SK-N-SH (cell line): ENCODE measurements at regions not wholly inside any gene's neighbourhood (a gene's known extent, or its start where the extent isn't known, plus 50 kb on each side); places are given as distances from the start of the nearest gene placed in this dataset.

ENCODE experiments used
- CTCF ChIA-PET: fragments of 300-600, 350-600 bp; formaldehyde crosslinking; extraction: SDS; loops from one replicate; lab custom pipeline; 2021; lab: Yijun Ruan, JAX
- POLR2A ChIA-PET: fragments of 350-600 bp; sonication (Branson Sonifier 250); formaldehyde crosslinking; extraction: SDS; loops from one replicate; lab custom pipeline; 2020; ENCODE audit warnings: antibody characterized with exemption, inconsistent platforms; lab: Yijun Ruan, JAX
- DNase-seq: peaks from one replicate; pipeline ENCODE4 v3.0.0; 2012
- H2AFZ ChIP-seq: fragments of 200-600 bp; sonication (generic); 2 replicates; pipeline ENCODE4 v1.8.1; 2016; ENCODE audit warnings: antibody characterized with exemption, mild to moderate bottlenecking, low read depth
- H3F3A ChIP-seq: fragments of 200-600 bp; sonication (generic); replicated peaks from 2 replicates; pipeline ENCODE3; 2016; ENCODE audit warnings: antibody characterized with exemption, mild to moderate bottlenecking; ENCODE audit not compliant: insufficient read depth
- H3K27ac ChIP-seq, 2 experiments: fragments of 200-500 bp in 1 of 2; fragments of 200-600 bp in 1 of 2; sonication (Bioruptor generic) in 1 of 2; sonication (generic), shearing (Covaris generic) in 1 of 2; 2 replicates each; pipeline versions ENCODE4 v1.5.1 to v1.6.1; 2014 to 2016; ENCODE audit warnings: low read depth in 2 of 2, inconsistent platforms in 1 of 2, low read length in 1 of 2, mild to moderate bottlenecking in 1 of 2, mixed read lengths in 1 of 2
- H3K27me3 ChIP-seq: fragments of 200-600 bp; sonication (generic), shearing (Covaris generic); 2 replicates; pipeline ENCODE4 v1.6.1; 2016; ENCODE audit warnings: mixed run types; ENCODE audit not compliant: insufficient read depth
- H3K36me3 ChIP-seq, 2 experiments: fragments of 200-500 bp in 1 of 2; fragments of 200-600 bp in 1 of 2; sonication (Bioruptor generic) in 1 of 2; sonication (generic) in 1 of 2; replicated peaks in 1 of 2; 2 replicates each; pipeline versions ENCODE3 to v1.5.1; 2014 to 2016; ENCODE audit warnings: low read length in 1 of 2, mild to moderate bottlenecking in 1 of 2; ENCODE audit not compliant: insufficient read depth in 2 of 2, control insufficient read depth in 1 of 2
- H3K4me1 ChIP-seq, 2 experiments: fragments of 200-500 bp in 1 of 2; fragments of 200-600 bp in 1 of 2; sonication (Bioruptor generic) in 1 of 2; sonication (generic), shearing (Covaris generic) in 1 of 2; 2 replicates each; pipeline versions ENCODE4 v1.5.1 to v1.6.1; 2014 to 2016; ENCODE audit warnings: low read depth in 1 of 2, low read length in 1 of 2, mixed run types in 1 of 2; ENCODE audit not compliant: insufficient read depth in 2 of 2, control insufficient read depth in 1 of 2
- H3K4me2 ChIP-seq: fragments of 200-600 bp; sonication (generic), shearing (Covaris generic); 2 replicates; pipeline ENCODE4 v1.6.1; 2017; ENCODE audit warnings: mixed run types
- H3K4me3 ChIP-seq, 2 experiments: fragments of 200-500 bp in 1 of 2; fragments of 200-600 bp in 1 of 2; sonication (Bioruptor generic) in 1 of 2; sonication (generic), shearing (Covaris generic) in 1 of 2; 2 replicates each; pipeline versions ENCODE4 v1.5.1 to v1.8.1; 2014 to 2016; ENCODE audit warnings: low read depth in 2 of 2, inconsistent platforms in 1 of 2, low read length in 1 of 2, mild to moderate bottlenecking in 1 of 2, mixed read lengths in 1 of 2, moderate library complexity in 1 of 2
- H3K79me2 ChIP-seq: fragments of 200-600 bp; sonication (generic); 2 replicates; pipeline ENCODE4 v1.8.1; 2017; ENCODE audit warnings: mild to moderate bottlenecking; ENCODE audit not compliant: insufficient read depth
- H3K9ac ChIP-seq: fragments of 200-600 bp; sonication (generic); 2 replicates; pipeline ENCODE4 v1.6.1; 2017; ENCODE audit warnings: mixed run types
- H3K9me2 ChIP-seq: fragments of 200-600 bp; sonication (generic); 2 replicates; pipeline ENCODE4 v1.6.1; 2017; ENCODE audit warnings: mixed run types
- H3K9me3 ChIP-seq: fragments of 200-600 bp; sonication (generic); 2 replicates; pipeline ENCODE4 v1.6.1; 2017; ENCODE audit warnings: mixed run types, mild to moderate bottlenecking, moderate library complexity
- H4K20me1 ChIP-seq: fragments of 200-600 bp; sonication (generic); 2 replicates; pipeline ENCODE4 v1.6.1; 2017; ENCODE audit warnings: mild to moderate bottlenecking, mixed run types; ENCODE audit not compliant: insufficient read depth
- CHD2 ChIP-seq: fragments of 150-350 bp; IDR thresholded peaks from 2 replicates; pipeline ENCODE4 v1.6.1; 2018; ENCODE audit warnings: low read length; ENCODE audit not compliant: partially characterized antibody
- EP300 ChIP-seq, 2 experiments: IDR thresholded peaks; 2 replicates each; pipeline versions ENCODE4 v1.4.0 to v1.6.1; 2012; ENCODE audit warnings: borderline replicate concordance in 1 of 2, low read depth in 1 of 2, low read length in 1 of 2
- GATA2 ChIP-seq: sonication (generic); formaldehyde crosslinking; IDR thresholded peaks from 2 replicates; pipeline ENCODE4 v1.5.0; 2020; ENCODE audit warnings: mild to moderate bottlenecking, missing genetic modification reagents
- MEF2A ChIP-seq: IDR thresholded peaks from 2 replicates; pipeline ENCODE4 v1.4.0; 2012; ENCODE audit warnings: low read depth, borderline replicate concordance
- NFIC ChIP-seq: IDR thresholded peaks from 2 replicates; pipeline ENCODE4 v1.4.0; 2012; ENCODE audit warnings: borderline replicate concordance
- NRF1 ChIP-seq: IDR thresholded peaks from 2 replicates; pipeline ENCODE4 v1.6.1; 2012; ENCODE audit warnings: low read depth, mild to moderate bottlenecking, low read length
- POLR2AphosphoS5 ChIP-seq: IDR thresholded peaks from 2 replicates; pipeline ENCODE4 v1.6.1; 2012; ENCODE audit warnings: low read depth, low read length
- RAD21 ChIP-seq: IDR thresholded peaks from 2 replicates; pipeline ENCODE4 v1.6.1; 2012; ENCODE audit warnings: mild to moderate bottlenecking, low read length
- RCOR1 ChIP-seq: fragments of 150-350 bp; IDR thresholded peaks from 2 replicates; pipeline ENCODE4 v1.6.1; 2017; ENCODE audit warnings: antibody characterized with exemption, low read length
- RXRA ChIP-seq: IDR thresholded peaks from 2 replicates; pipeline ENCODE4 v1.4.0; 2012; ENCODE audit warnings: low read depth, mild to moderate bottlenecking, borderline replicate concordance
- TAF1 ChIP-seq: IDR thresholded peaks from 2 replicates; pipeline ENCODE4 v1.6.1; 2012; ENCODE audit warnings: low read depth, mild to moderate bottlenecking, low read length, moderate library complexity, borderline replicate concordance
- WGBS: methylation state at CpG from one replicate; pipeline ENCODE4 v1.1.6; 2017; ENCODE audit warnings: low lambda C conversion rate; 5-methylcytosine and 5-hydroxymethylcytosine counted together
- TF ChIP-seq, protein P1 (sequence below): IDR thresholded peaks from 2 replicates; pipeline ENCODE4 v1.6.1; 2012; ENCODE audit warnings: mild to moderate bottlenecking, low read depth, low read length, moderate library complexity
- TF ChIP-seq, protein P2 (sequence below): fragments of 150-350 bp; IDR thresholded peaks from 2 replicates; pipeline ENCODE4 v1.6.1; 2016; ENCODE audit warnings: mild to moderate bottlenecking, low read depth, low read length
- TF ChIP-seq, protein P3 (sequence below): IDR thresholded peaks from 2 replicates; pipeline ENCODE4 v1.4.0; 2012; ENCODE audit warnings: low read depth, borderline replicate concordance

DNA sequence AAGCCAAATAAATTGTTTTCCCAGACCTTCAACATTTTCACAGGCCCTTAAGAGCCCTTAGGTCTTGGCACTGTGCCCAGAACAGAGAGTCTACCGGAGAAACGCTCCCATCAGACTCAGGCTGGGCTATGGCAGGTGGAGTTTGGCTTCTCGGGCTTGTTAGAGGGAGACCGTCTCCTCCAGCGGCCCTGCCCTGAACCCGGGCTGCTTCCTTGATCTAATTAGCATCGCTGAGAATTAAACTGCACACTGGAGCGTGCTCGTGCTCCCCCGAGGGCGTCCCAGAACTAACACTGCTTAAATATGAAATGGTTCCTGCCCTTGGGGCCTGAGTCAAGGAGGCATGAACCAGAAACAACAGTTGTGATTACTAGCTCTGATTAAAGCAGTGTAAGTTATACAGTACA, 634.4 kb downstream of the MATN1 start:
- Histone ChIP-seq H3K9ac (no peak overlapping the region), H3K9me2 (no peaks in the 10 kb centered on the region), H3K27ac (no peak overlapping the region; a peak in 1 of 4 replicates), H3K79me2 (no peaks in the 10 kb centered on the region), H3K36me3 (no peaks in the 10 kb centered on the region), H3K9me3 (peaks cover 4% of the 10 kb centered on the region), H3F3A (no peaks in the 10 kb centered on the region), H3K27me3 (no peaks in the 10 kb centered on the region), H4K20me1 (no peaks in the 10 kb centered on the region), H3K4me1 (peaks cover 22 to 42% of the 10 kb centered on the region in 2 experiments; a peak in 3 of 4 replicates), H2AFZ (no peak overlapping the region), H3K4me2 (no peak overlapping the region), H3K4me3 (no peak overlapping the region)
- WGBS = 16% methylated on average over 11 of the region's 11 CpGs
- no peak for TF ChIP-seq NRF1
- TF ChIP-seq MEF2A = no peak
- TF ChIP-seq, protein P1, sequence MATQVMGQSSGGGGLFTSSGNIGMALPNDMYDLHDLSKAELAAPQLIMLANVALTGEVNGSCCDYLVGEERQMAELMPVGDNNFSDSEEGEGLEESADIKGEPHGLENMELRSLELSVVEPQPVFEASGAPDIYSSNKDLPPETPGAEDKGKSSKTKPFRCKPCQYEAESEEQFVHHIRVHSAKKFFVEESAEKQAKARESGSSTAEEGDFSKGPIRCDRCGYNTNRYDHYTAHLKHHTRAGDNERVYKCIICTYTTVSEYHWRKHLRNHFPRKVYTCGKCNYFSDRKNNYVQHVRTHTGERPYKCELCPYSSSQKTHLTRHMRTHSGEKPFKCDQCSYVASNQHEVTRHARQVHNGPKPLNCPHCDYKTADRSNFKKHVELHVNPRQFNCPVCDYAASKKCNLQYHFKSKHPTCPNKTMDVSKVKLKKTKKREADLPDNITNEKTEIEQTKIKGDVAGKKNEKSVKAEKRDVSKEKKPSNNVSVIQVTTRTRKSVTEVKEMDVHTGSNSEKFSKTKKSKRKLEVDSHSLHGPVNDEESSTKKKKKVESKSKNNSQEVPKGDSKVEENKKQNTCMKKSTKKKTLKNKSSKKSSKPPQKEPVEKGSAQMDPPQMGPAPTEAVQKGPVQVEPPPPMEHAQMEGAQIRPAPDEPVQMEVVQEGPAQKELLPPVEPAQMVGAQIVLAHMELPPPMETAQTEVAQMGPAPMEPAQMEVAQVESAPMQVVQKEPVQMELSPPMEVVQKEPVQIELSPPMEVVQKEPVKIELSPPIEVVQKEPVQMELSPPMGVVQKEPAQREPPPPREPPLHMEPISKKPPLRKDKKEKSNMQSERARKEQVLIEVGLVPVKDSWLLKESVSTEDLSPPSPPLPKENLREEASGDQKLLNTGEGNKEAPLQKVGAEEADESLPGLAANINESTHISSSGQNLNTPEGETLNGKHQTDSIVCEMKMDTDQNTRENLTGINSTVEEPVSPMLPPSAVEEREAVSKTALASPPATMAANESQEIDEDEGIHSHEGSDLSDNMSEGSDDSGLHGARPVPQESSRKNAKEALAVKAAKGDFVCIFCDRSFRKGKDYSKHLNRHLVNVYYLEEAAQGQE = no peak
- TF ChIP-seq EP300 (IDR thresholded peaks at IDR 0.05; ENCODE audit: borderline replicate concordance in 1 of 2, low read depth in 1 of 2, low read length in 1 of 2) = 0 out of 4 replicates have a peak, but pooled peaks of 1 of the 2 experiments have one; percentile 9
- TF ChIP-seq, protein P2, sequence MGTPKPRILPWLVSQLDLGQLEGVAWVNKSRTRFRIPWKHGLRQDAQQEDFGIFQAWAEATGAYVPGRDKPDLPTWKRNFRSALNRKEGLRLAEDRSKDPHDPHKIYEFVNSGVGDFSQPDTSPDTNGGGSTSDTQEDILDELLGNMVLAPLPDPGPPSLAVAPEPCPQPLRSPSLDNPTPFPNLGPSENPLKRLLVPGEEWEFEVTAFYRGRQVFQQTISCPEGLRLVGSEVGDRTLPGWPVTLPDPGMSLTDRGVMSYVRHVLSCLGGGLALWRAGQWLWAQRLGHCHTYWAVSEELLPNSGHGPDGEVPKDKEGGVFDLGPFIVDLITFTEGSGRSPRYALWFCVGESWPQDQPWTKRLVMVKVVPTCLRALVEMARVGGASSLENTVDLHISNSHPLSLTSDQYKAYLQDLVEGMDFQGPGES = no peak
- no peak for TF ChIP-seq RAD21
- TF ChIP-seq TAF1 = no peak
- TF ChIP-seq POLR2AphosphoS5 = no peak
- TF ChIP-seq RCOR1 = no peak; the same call in 1 of the 2 replicates
- peak; percentile 7; the same call in 1 of the 2 replicates for TF ChIP-seq GATA2
- no peak for TF ChIP-seq RXRA
- TF ChIP-seq, protein P3, sequence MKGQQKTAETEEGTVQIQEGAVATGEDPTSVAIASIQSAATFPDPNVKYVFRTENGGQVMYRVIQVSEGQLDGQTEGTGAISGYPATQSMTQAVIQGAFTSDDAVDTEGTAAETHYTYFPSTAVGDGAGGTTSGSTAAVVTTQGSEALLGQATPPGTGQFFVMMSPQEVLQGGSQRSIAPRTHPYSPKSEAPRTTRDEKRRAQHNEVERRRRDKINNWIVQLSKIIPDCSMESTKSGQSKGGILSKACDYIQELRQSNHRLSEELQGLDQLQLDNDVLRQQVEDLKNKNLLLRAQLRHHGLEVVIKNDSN = no peak
- peak; percentile 34 for TF ChIP-seq CHD2
- no peak; the same call in 1 of the 2 replicates for TF ChIP-seq NFIC
- CTCF ChIA-PET = interaction anchor here (0.9 to 5.6 kb wide), 16 partner anchors 11 to 852 kb away, joined by 3 to 47 read pairs (median 4); no protein-coding TSS in a partner anchor
- POLR2A ChIA-PET = no interaction called here
- peak; percentile 81 for DNase-seq
